ENCODE measurements at regions not wholly inside any gene's neighbourhood (a gene's known extent, or its start where the extent isn't known, plus 50 kb on each side); places are given as distances from the start of the nearest gene placed in this dataset.

- Mint-ChIP-seq H3K4me1 (no peaks in the 10 kb centered on the region), H3K27me3 (peaks cover 17% of the 10 kb centered on the region), H3K4me3 (no peak overlapping the region), H3K27ac (no peak overlapping the region), H3K9me3 (ENCODE audit: insufficient read depth) (no peaks in the 10 kb centered on the region)
- Histone ChIP-seq H3K4me2 (replicated peaks; ENCODE audit: low read depth, low read length, poor library complexity, severe bottlenecking) (no peak overlapping the region), H3K27me3 (replicated peaks in 1 of 4; ENCODE audit: control extremely low read depth in 1 of 4, control insufficient read depth in 3 of 4, insufficient read depth in 4 of 4, low read length in 3 of 4) (no peaks in the 10 kb centered on the region), H3K9ac (ENCODE audit: low read length) (no peak overlapping the region), H4K20me1 (ENCODE audit: control insufficient read depth, insufficient read depth, low read length, poor library complexity, severe bottlenecking) (no peaks in the 10 kb centered on the region), H2AFZ (ENCODE audit: insufficient read depth, low read depth, low read length, poor library complexity, severe bottlenecking) (no peak overlapping the region), H3K79me2 (ENCODE audit: control insufficient read depth, insufficient read depth, low read length) (no peaks in the 10 kb centered on the region), H3K9me3 (ENCODE audit: control extremely low read depth in 1 of 3, control insufficient read depth in 2 of 3, insufficient read depth in 1 of 3, low read length in 2 of 3) (no peaks in the 10 kb centered on the region), H3K36me3 (replicated peaks in 1 of 2; ENCODE audit: control extremely low read depth in 1 of 2, control insufficient read depth in 1 of 2, extremely low read depth in 1 of 2, insufficient read depth in 2 of 2, low read length in 1 of 2) (no peaks in the 10 kb centered on the region), H3K27ac (ENCODE audit: low read length in 2 of 2) (no peak overlapping the region), H3K4me3 (ENCODE audit: control extremely low read depth in 1 of 5, extremely low read depth in 1 of 5, insufficient read depth in 1 of 5, low read depth in 2 of 5, low read length in 4 of 5) (no peak overlapping the region), H3K4me1 (ENCODE audit: control insufficient read depth in 2 of 2, insufficient read depth in 2 of 2, low read length in 2 of 2) (no peaks in the 10 kb centered on the region)
- ChIA-PET CTCF (no interaction called here), POLR2A (interaction anchor here (0.6 kb wide), 1 partner anchor 19 kb away, joined by 14 read pairs; no protein-coding TSS in a partner anchor)
- TF ChIP-seq EZH2 (IDR thresholded peaks at IDR 0.05; ENCODE audit: borderline replicate concordance, insufficient read depth, low read depth, low read length, poor library complexity, severe bottlenecking) (no peak), CTCF (IDR thresholded peaks at IDR 0.05) (no peak)
- DNase-seq (no peak), ATAC-seq (ENCODE audit: low read depth) (no peak)
- WGBS (ENCODE audit: insufficient coverage): no CpG with 5 or more reads among the region's 3 CpGs
- intact Hi-C loops (cut with micrococcal nuclease): no loop called here
Observed at GRCh38 chr1:182283746-182284544, 107.6 kb downstream of the GLUL start.

GRCh38 chr1:182281541-182281940 is 110.0 kb downstream of the GLUL start:
- CTCF ChIA-PET: no interaction called here

More at GRCh38 chr1:182281541-182281940, 110.0 kb downstream of the GLUL start:
- Histone ChIP-seq H4K20me1 (ENCODE audit: control insufficient read depth, insufficient read depth, low read length, poor library complexity, severe bottlenecking) (no peaks in the 10 kb centered on the region), H3K9me3 (ENCODE audit: control extremely low read depth in 1 of 3, control insufficient read depth in 2 of 3, insufficient read depth in 1 of 3, low read length in 2 of 3) (no peaks in the 10 kb centered on the region), H3K4me2 (replicated peaks; ENCODE audit: low read depth, low read length, poor library complexity, severe bottlenecking) (no peak overlapping the region), H3K36me3 (replicated peaks in 1 of 2; ENCODE audit: control extremely low read depth in 1 of 2, control insufficient read depth in 1 of 2, extremely low read depth in 1 of 2, insufficient read depth in 2 of 2, low read length in 1 of 2) (no peaks in the 10 kb centered on the region), H3K79me2 (ENCODE audit: control insufficient read depth, insufficient read depth, low read length) (no peaks in the 10 kb centered on the region), H3K27me3 (replicated peaks in 1 of 4; ENCODE audit: control extremely low read depth in 1 of 4, control insufficient read depth in 3 of 4, insufficient read depth in 4 of 4, low read length in 3 of 4) (no peaks in the 10 kb centered on the region), H2AFZ (ENCODE audit: insufficient read depth, low read depth, low read length, poor library complexity, severe bottlenecking) (no peak overlapping the region), H3K4me3 (ENCODE audit: control extremely low read depth in 1 of 5, extremely low read depth in 1 of 5, insufficient read depth in 1 of 5, low read depth in 2 of 5, low read length in 4 of 5) (no peak overlapping the region), H3K27ac (ENCODE audit: low read length in 2 of 2) (no peak overlapping the region), H3K9ac (ENCODE audit: low read length) (no peak overlapping the region), H3K4me1 (ENCODE audit: control insufficient read depth in 2 of 2, insufficient read depth in 2 of 2, low read length in 2 of 2) (no peaks in the 10 kb centered on the region)
- POLR2A ChIA-PET: no interaction called here
- Mint-ChIP-seq H3K4me1 (no peaks in the 10 kb centered on the region), H3K4me3 (no peak overlapping the region), H3K27ac (no peak overlapping the region), H3K27me3 (peaks cover 13% of the 10 kb centered on the region), H3K9me3 (ENCODE audit: insufficient read depth) (no peaks in the 10 kb centered on the region)
- WGBS (ENCODE audit: insufficient coverage): 94% methylated on average over 6 of the region's 6 CpGs
- no peak for ATAC-seq (ENCODE audit: low read depth)
- no peak for DNase-seq
- TF ChIP-seq CTCF (IDR thresholded peaks at IDR 0.05) (no peak), EZH2 (IDR thresholded peaks at IDR 0.05; ENCODE audit: borderline replicate concordance, insufficient read depth, low read depth, low read length, poor library complexity, severe bottlenecking) (no peak)
- intact Hi-C loops (cut with micrococcal nuclease): no loop called here

Measured in B cell (primary cell).